ENCODE measurements at regions not wholly inside any gene's neighbourhood (a gene's known extent, or its start where the extent isn't known, plus 50 kb on each side); places are given as distances from the start of the nearest gene placed in this dataset.
A peak's percentile ranks its signal among the peaks of the same experiment; 100 is the strongest.
"Not testable (repeated sequence)": the region's sequence is repeated elsewhere in the genome, so short reads cannot be mapped to it uniquely, and the experiment has no call there.

DNA sequence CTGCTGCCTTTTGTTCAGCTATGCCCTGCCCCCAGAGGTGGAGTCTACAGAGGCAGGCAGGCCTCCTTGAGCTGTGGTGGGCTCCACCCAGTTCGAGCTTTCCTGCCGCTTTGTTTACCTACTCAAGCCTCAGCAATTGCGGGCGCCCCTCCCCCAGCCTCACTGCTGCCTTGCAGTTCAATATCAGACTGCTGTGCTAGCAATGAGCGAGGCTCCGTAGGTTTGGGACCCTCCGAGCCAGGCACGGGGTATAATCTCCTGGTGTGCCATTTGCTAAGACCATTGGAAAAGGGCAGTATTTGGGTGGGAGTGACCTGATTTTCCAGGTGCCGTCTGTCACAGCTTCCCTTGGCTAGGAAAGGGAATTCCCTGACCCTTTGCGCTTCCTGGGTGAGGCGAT is 51.9 kb downstream of the DIPK2A start:
- DNase-seq (ENCODE audit: low spot score), result not testable (repeated sequence)

DNA sequence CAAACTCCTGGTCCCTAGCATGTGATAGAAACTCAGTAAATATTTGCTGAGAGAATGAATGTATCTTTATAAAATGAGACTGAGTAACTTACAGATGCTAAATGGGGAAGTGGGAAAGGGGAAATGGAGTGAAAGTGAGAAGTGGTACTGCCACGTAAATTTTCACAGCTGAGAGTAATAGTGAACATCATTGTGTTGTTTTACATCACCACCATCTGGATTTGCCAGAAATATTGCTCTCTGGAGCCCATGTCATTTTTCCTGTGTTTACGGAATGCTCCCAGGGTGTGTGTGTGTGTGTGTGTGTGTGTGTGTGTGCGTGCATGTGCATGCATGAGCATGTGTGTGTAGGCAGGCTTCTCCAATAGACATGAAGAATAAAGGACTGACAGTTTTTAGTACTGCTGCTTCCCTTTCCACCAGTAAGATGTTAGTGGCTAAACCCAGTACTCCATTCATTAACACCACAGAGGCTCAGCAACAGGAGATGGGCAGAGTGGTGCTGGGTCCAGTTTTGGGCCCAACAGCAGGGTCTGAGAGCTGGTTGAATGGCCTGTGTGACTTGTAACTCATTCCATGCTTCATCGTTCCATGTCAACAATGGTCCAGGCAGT is 57.3 kb downstream of the DIPK2A start:
- DNase-seq (ENCODE audit: low spot score), result no peak

DNA sequence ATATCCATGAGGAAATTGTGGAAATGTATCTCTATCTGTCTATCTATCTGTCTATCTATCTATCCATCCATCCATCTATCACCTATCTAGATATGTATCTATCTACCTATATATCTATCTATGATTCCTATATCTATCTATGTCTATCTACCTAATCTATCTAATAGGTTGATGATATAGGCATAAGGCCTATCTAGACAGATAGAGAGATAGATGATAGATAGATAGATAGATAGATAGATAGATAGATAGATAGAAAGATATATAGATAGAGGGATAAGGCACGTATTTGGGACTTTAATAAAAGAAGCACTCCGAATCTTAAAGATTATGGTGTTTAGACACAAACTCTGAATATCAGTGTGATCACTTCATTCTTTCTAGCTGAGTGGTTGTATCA is 58.1 kb downstream of the DIPK2A start:
- no peak for DNase-seq (ENCODE audit: low spot score)

DNA sequence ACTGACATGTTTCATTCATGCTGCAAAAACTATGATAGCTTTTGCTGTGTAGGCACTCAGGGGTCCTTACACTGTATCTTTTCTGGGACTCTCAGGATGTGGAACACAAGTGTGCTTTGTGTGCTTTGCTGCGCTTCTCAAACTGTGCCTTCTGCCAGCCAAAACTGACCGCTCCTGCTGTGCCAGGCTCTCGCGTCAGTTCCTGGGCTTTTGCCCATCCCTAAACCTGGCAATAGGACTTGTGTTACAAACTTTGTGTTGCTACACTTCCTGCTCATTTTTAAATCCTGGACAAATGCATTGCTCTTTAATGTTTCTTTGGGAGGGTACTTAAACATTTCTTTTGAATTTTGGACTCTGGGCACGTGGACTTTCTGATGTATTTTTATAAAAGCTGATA is 60.3 kb downstream of the DIPK2A start:
- DNase-seq (ENCODE audit: low spot score), result no peak

GRCh38 chr3:144032531-144033239 is 61.1 kb downstream of the DIPK2A start:
- no peak for DNase-seq (ENCODE audit: low spot score)

- no peak for DNase-seq (ENCODE audit: low spot score)
Observed at GRCh38 chr3:144033240-144033589, 61.6 kb downstream of the DIPK2A start.

- no peak for DNase-seq (ENCODE audit: low spot score)
Observed at GRCh38 chr3:144033863-144034262, 62.2 kb downstream of the DIPK2A start.

DNA sequence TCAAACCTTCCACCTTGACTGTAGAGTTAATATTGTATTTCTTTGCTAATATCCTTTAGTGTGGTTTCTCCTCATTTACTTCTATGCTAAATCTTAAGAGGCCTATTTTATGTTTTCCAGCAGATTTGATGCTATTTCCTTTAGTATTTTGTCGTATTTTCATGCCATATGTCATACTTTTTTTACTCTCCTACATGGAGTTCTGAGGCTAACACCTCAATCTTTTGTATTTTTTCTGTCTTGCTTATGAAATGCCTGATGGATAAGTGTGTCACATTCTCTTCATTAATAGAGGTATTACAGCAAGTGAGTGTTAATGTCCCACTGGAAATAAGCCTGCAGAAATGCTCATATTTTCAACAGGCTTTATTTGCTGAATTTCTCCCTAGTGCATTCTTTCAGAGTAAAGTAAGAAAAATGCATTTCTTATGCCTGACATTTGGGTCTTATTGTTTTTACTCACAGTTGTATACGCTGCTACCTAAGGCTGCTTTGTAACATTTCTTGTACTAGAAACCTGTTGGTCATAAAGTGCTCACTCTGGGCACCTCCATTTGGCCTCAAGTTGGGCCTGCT is 63.2 kb downstream of the DIPK2A start:
- no peak for DNase-seq (ENCODE audit: low spot score)

GRCh38 chr3:144036498-144036897 is 64.9 kb downstream of the DIPK2A start:
- no peak for DNase-seq (ENCODE audit: low spot score)

DNA sequence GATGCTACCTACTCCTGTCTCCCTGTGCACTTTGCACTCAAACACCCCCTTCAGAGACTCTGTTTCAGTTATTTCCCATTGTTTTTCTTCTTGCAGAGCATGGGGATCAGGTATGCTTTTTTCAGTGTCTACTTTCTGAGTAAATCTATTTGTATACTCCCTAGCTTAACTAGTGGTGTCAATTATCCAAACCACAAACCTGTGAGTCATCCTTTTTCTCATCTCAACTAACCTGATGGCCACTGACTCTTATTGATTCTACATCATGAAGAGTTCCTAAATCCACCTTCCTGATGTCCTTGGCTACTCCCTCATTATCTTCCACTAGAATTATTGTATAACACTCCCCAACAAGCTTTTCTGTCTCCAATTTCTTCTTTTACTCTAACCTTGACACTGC is 68.0 kb downstream of the DIPK2A start:
- no peak for DNase-seq (ENCODE audit: low spot score)

GRCh38 chr3:144041960-144042556 is 70.4 kb downstream of the DIPK2A start:
- no peak for DNase-seq (ENCODE audit: low spot score)

DNA sequence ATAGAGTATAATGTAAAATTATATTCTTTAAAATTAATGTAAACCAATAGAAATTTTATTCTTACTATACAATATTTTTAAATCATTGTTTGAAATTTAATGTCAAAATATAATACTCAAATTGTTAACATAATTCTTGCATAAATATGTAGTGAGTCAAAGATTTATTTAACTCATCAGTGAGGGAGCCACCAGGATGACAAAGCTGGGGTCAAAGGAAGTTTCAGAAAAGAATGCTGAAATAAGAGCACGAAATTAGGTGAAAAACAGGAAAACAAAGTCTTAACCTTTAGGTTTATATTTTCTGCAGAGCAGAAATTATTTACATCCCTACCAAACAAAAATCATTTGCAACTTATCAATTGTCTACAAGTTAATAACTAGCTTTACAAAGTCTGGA is 74.1 kb downstream of the DIPK2A start:
- peak; percentile 4 for DNase-seq (ENCODE audit: low spot score)

GRCh38 chr3:144049374-144049773 is 77.8 kb downstream of the DIPK2A start:
- DNase-seq (ENCODE audit: low spot score), result no peak

DNA sequence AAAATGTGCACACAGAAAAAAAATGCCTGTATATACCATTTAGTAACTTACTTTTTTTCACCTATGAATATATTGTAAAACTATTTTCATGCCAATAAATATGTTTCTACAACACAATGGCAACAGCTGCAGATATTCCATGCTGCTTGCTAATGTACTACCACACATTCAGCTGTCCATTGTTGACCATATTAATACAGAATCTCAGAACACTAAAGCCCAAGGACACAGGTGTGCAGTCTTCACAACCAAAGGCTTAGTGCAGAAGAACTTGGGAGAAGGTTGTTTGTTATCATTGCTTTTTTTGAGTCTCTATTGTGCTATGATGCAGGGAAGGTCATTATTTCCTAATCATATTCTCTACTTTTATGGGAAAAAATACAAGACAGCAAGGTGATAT is 79.6 kb downstream of the DIPK2A start:
- no peak for DNase-seq (ENCODE audit: low spot score)

- no peak for DNase-seq (ENCODE audit: low spot score)
Observed at GRCh38 chr3:144052275-144052674, 80.7 kb downstream of the DIPK2A start.

DNA sequence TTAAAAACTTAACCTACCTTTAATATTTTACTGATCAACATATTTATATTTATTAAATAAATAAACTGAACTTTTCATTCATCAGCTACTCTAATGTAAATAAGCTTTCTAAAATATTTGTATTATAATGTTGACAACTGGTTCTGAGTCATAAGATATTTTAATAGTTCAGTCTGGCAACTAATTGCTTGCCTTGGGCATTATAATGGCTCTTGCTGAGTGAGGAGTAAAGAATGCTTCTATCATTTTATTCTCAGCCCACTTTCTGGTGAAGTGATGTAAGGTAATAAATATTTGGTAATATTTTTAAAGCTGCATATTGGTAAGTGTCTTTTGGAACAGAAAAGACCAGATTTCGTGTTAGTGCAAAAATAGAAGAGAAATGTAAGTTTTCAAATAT is 81.5 kb downstream of the DIPK2A start:
- DNase-seq (ENCODE audit: low spot score), result peak; percentile 27

DNA sequence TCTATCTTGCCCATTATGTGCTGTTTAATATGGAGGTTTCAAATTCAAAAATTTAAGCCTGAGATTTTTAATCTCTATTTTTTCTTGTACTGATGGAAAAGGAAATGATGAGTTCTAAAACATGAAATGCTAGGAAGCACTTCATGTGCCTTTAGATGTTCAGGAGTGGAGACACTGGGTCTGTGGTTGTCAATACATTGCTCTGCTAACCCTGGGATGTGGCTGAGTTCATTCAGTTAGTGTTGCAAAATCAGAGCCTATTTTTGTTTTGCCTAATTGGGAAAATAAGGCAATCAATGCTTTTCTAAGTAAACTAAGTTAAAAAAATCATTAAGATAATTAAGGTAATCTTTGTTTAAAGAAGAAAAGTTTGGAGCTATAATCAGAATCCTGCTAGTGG is 83.1 kb downstream of the DIPK2A start:
- DNase-seq (ENCODE audit: low spot score), result no peak

DNA sequence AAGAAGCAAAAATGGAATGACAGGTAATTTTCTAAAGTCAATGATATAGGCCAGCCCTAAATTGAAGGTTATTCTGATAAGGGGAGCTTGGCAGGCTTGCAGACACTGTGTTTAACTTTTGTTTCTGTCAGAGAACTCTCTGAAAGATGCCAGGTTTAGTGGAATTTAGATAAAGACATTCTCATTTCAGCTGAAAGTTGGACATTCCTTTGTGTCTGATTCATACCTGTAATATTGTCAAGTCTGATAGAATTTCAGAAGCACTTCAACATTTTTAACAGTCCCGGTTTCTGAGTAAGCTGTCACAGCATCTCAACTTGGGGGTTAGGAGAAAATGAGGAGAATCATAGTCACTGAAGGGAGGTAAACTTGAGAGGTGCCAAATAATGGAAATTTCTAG is 84.0 kb downstream of the DIPK2A start:
- DNase-seq (ENCODE audit: low spot score), result no peak

- no peak for DNase-seq (ENCODE audit: low spot score)
Observed at GRCh38 chr3:144058713-144059112, 87.1 kb downstream of the DIPK2A start.

GRCh38 chr3:144059481-144059880 is 87.9 kb downstream of the DIPK2A start:
- DNase-seq (ENCODE audit: low spot score), result no peak

DNA sequence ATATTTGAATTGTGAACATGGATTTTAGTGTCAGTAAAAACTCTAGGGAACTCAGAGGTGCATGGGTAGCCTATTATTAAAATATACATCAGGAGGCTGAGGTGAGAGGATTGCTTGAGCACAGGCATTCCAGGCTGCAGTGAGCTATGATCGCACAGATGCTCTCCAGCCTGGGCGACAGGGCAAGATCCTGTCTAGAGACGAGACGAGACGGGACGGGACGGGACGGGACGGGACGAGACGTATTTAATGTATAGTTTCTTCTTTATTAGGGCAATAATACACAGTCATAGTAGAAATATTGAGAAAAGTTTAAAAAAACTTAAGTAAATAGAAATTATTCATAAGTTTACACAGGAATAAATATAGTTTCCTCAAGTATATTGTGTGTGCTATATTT is 89.3 kb downstream of the DIPK2A start:
- no peak for DNase-seq (ENCODE audit: low spot score)

DNA sequence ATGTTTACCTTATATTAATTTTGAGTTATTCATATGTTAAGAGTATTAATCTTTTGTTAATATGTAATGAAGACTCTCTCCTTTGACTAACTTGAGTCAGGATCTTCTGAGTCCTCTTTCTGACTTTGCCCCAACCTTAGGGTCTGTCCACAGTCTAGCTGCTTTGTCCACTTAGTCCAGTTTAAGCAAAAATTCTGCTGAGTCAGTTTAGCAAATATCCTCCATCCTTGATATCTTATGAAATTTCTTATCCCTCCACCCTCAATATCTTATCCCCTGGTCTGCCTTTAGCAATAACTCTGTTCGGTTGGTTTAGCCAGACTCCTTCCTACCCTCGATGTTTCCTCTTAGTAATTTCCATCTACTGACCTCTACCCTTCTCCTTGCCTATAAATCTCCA is 91.7 kb downstream of the DIPK2A start:
- DNase-seq (ENCODE audit: low spot score), result no peak

DNA sequence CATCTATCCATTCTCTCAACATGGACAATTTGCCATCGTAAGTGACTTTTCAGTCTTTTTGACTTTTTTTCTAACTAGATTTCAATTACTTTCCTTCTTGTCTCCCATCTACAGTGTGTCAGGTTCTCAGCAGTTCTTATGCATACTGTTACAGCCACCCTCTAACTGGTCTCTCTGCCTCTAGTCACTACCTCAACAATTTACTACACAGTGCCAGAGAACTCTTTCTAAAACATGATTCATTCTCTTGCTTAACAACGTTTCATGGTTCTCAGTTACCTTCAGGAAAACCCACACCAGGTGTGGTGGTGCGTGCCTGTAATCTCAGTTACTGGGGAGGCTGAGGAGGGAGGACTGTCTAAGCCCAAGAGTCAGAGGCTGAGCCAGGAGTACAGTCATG is 95.4 kb downstream of the DIPK2A start:
- no peak for DNase-seq (ENCODE audit: low spot score)

DNA sequence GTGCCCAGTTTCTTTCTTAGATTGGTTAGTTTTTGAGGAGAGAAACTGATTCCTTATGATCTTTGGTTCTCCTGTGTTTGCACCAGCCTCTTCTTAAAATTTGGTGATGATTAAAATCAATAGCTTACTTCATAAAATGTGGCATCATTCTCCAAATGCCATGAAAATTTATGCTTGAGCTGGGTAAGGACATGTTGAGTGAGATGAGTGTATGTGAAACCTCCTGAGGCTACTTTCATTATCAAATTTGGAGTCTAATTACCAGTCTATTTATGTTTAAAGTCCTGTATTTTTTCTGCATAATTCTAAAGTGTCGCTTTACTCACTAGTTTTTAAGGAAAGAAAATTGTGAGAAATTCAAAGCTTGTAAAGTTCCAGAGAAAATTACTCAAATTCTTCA is 102.1 kb downstream of the DIPK2A start:
- no peak for DNase-seq (ENCODE audit: low spot score)
